ENCODE measurements at regions not wholly inside any gene's neighbourhood (a gene's known extent, or its start where the extent isn't known, plus 50 kb on each side); places are given as distances from the start of the nearest gene placed in this dataset.
A peak's percentile ranks its signal among the peaks of the same experiment; 100 is the strongest.
"Not testable (repeated sequence)": the region's sequence is repeated elsewhere in the genome, so short reads cannot be mapped to it uniquely, and the experiment has no call there.

DNA sequence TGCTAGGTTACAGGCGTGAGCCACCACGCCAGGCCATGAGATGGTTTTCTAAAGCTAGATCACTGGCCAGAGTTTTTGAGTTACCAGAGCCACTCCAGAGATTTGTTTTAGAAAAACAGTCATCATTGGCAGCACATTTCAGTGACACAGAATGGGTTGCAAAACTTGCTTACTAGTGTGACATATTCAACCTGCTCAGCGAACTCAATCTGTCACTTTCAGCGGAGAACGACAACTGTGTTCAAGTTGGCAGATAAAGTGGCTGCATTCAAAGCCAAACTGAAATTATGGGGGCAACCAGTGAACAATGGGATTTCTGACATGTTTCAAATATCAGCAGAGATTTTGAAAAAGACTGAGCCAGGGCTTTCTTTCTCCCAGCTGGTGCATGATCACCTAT lies 456.3 kb upstream of the ISX start:
- no peak overlapping the region for H3K4me3 ChIP-seq
- in situ Hi-C loops (cut with MboI; ENCODE audit: low pct_unique_long_range_greater_than_20kb in 2 of 9, low sequenced_read_pairs in 9 of 9, unreplicated experiment in 9 of 9), result loop anchor here in 1 of 9 experiments (25.0 kb wide), 1 partner anchor 103 kb away; no protein-coding TSS in a partner anchor
- no peak for ATAC-seq (replicated peaks in 6 of 8)
- no peak overlapping the region for H3K27ac ChIP-seq
- no peaks in the 10 kb centered on the region for H3K4me1 ChIP-seq (replicated peaks in 1 of 2)
- 50 to 97% (median 78%) methylated on average over 1 to 5 of the region's 5 CpGs; no CpG with 5 or more reads in 4 of the 10 experiments for WGBS, 10 experiments

DNA sequence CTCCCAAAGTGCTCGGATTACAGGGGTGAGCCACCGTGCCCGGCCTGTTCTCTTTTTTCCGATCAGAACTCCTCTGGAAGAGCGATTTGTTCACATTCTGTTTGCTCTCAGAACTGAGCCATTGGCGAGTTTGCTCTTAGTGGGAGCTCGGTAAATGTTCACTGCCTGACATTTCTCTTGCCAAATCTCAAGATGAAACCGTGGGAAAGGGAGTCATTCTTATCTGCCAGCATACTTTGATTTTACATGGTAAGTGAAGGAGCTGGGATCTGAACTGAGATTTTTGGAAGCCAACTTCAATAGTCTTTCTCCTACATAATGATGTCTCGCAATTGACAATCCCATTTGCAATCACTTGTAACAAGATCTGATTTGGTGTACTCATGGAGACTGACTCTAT lies 445.8 kb upstream of the ISX start:
- Histone ChIP-seq H3K4me3 (no peak overlapping the region), H3K27ac (no peak overlapping the region), H3K4me1 (replicated peaks in 1 of 2) (no peaks in the 10 kb centered on the region)
- in situ Hi-C loops (cut with MboI; ENCODE audit: low pct_unique_long_range_greater_than_20kb in 2 of 9, low sequenced_read_pairs in 9 of 9, unreplicated experiment in 9 of 9), result loop anchor here in 1 of 9 experiments (25.0 kb wide), 1 partner anchor 92 kb away; no protein-coding TSS in a partner anchor
- ATAC-seq (replicated peaks in 6 of 8), result no peak
- WGBS, 10 experiments, result 15 to 100% (median 90%) methylated on average over 1 to 8 of the region's 9 CpGs; no CpG with 5 or more reads in 2 of the 10 experiments

DNA sequence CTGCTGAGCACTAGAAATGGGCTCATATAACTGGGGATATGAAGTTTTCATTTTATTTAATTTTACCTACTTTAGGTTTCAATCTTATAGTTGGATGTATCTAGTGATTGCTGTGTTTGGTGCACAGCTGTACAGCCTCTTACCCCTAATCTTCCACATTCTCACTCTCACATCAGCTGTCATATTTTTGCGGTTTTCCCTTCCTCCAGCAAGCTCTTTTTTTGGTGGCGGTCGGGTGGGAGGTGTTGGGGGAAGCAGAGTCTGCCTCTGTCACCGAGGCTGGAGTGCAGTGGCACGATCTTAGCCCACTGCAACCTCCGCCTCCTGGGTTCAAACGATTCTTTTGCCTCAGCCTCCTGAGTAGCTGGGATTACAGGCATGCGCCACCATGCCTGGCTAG lies 445.1 kb upstream of the ISX start:
- 16 to 100% (median 81%) methylated on average over 1 to 7 of the region's 8 CpGs; no CpG with 5 or more reads in 6 of the 10 experiments for WGBS, 10 experiments
- Histone ChIP-seq H3K4me3 (no peak overlapping the region), H3K27ac (no peak overlapping the region), H3K4me1 (replicated peaks in 1 of 2) (no peaks in the 10 kb centered on the region)
- in situ Hi-C loops (cut with MboI; ENCODE audit: low pct_unique_long_range_greater_than_20kb in 2 of 9, low sequenced_read_pairs in 9 of 9, unreplicated experiment in 9 of 9), result loop anchor here in 1 of 9 experiments (25.0 kb wide), 1 partner anchor 91 kb away; no protein-coding TSS in a partner anchor
- no peak for ATAC-seq (replicated peaks in 6 of 8)

DNA sequence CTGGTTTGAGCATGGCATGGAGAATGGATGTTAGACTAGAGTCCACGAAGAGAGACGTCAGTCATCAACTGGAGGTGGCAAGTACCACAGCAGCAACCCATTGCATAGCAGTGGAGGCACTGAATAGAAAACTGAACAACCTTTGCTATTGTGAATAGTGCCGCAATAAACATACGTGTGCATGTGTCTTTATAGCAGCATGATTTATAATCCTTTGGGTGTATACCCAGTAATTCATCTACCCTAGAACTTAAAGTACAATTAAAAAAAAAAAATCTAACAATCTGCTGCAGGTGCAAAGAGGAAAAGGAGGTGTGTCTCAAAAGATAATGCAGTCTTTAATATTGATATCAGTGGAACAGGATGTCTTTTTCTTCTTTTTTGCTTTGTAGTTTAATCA lies 443.4 kb upstream of the ISX start:
- no peak overlapping the region for H3K27ac ChIP-seq
- no peaks in the 10 kb centered on the region for H3K4me1 ChIP-seq (replicated peaks in 1 of 2)
- 6 to 100% (median 71%) methylated on average over 2 to 4 of the region's 4 CpGs; no CpG with 5 or more reads in 2 of the 10 experiments for whole genome bisulfite sequencing, 10 experiments
- ATAC-seq (replicated peaks in 6 of 8), result no peak
- in situ Hi-C loops (cut with MboI; ENCODE audit: low pct_unique_long_range_greater_than_20kb in 2 of 9, low sequenced_read_pairs in 9 of 9, unreplicated experiment in 9 of 9), result loop anchor here in 1 of 9 experiments (25.0 kb wide), 1 partner anchor 90 kb away; no protein-coding TSS in a partner anchor
- H3K4me3 ChIP-seq, result no peak overlapping the region

DNA sequence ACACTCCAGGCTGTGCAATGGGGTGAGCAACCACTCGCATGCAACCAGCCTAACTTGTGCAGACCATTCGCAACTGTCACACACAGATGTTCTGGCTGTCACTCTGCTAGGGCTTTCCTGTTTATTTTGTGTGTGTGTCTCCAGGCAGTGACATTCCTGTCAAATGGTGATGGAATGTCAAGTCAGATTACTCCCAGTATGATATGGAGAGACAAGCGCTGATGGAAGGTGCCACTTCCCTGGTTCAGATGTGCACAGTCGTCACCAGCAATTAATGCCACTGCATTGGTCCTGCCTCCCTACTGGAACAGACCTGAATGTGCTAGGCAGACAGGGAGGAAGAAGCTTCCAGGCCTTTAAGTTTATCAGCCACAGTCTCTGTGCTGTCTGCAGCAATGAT lies 442.4 kb upstream of the ISX start:
- 0 to 100% (median 100%) methylated on average over 1 to 2 of the region's 4 CpGs; no CpG with 5 or more reads in 4 of the 10 experiments for WGBS, 10 experiments
- Histone ChIP-seq H3K4me1 (replicated peaks in 1 of 2) (no peaks in the 10 kb centered on the region), H3K4me3 (no peak overlapping the region), H3K27ac (no peak overlapping the region)
- ATAC-seq (replicated peaks in 6 of 8), result no peak
- in situ Hi-C loops (cut with MboI; ENCODE audit: low pct_unique_long_range_greater_than_20kb in 2 of 9, low sequenced_read_pairs in 9 of 9, unreplicated experiment in 9 of 9), result loop anchor here in 1 of 9 experiments (25.0 kb wide), 1 partner anchor 89 kb away; no protein-coding TSS in a partner anchor

DNA sequence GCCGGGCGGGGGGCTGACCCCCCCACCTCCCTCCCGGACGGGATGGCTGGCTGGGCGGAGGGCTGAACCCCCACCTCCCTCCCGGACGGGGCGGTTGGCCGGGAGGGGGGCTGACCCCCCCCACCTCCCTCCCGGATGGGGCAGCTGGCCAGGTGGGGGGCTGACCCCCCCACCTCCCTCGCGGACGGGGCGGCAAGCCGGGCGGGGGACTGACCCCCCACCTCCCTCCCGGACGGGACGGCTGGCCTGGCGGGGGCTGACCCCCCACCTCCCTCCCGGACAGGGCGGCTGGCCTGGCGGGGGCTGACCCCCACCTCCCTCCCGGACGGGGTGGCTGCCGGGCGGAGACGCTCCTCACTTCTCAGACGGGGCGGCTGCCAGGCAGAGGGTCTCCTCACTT lies 440.1 kb upstream of the ISX start:
- H3K4me3 ChIP-seq; in situ Hi-C loops (cut with MboI; ENCODE audit: low pct_unique_long_range_greater_than_20kb in 2 of 9, low sequenced_read_pairs in 9 of 9, unreplicated experiment in 9 of 9); H3K4me1 ChIP-seq (replicated peaks in 1 of 2); H3K27ac ChIP-seq; ATAC-seq (replicated peaks in 6 of 8): not testable (repeated sequence)
- no CpG with 5 or more reads among the region's 30 CpGs for WGBS, 10 experiments

DNA sequence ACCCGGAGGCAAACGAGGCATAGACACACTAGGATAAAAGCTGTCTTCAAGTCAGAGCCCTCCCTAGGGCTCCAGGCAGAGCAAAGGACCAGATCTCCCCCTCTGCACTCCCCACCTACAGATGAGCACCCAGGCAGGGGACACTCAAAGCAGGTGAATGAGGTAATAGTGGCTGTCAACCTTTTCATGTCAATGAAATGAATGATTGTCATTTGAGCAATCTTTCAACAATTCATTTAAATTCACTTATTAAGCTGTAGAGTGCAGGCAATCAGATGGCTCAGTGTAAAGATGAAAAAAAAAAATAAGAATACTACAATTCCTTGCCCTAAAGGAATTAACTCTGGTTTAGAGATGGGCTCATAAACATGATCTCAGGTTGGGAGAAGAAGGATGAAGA lies 427.8 kb upstream of the ISX start:
- no peak overlapping the region for H3K4me3 ChIP-seq
- 7 to 60% (median 40%) methylated on average over 1 to 2 of the region's 2 CpGs; no CpG with 5 or more reads in 5 of the 10 experiments for WGBS, 10 experiments
- H3K4me1 ChIP-seq (replicated peaks in 1 of 2), result no peaks in the 10 kb centered on the region
- in situ Hi-C loops (cut with MboI; ENCODE audit: low pct_unique_long_range_greater_than_20kb in 2 of 9, low sequenced_read_pairs in 9 of 9, unreplicated experiment in 9 of 9), result no loop called here
- H3K27ac ChIP-seq, result no peak overlapping the region
- ATAC-seq (replicated peaks in 6 of 8), result no peak

DNA sequence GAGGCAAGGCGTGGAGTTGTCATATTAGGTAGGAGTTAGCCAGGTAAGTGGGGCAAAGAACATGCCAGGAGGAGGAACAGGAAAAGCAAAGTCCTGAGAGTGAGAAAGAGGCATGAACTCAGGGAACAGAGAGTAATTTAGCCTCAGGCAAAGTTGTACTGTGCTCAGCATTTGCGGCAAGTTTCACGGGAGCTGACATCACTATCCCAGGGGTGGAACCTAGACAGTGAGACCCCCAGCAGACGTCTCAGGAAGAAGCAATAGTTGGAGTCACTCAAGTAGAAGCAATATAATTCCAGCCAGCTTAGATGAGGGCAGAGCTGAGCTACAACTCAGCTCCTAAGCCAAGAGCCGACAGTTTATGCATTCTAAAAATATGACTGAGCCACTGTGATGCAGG lies 426.0 kb upstream of the ISX start:
- WGBS, 10 experiments, result 0 to 100% (median 65%) methylated on average over 1 to 5 of the region's 5 CpGs
- Histone ChIP-seq H3K27ac (no peak overlapping the region), H3K4me3 (no peak overlapping the region), H3K4me1 (replicated peaks in 1 of 2) (no peaks in the 10 kb centered on the region)
- in situ Hi-C loops (cut with MboI; ENCODE audit: low pct_unique_long_range_greater_than_20kb in 2 of 9, low sequenced_read_pairs in 9 of 9, unreplicated experiment in 9 of 9), result no loop called here
- no peak for ATAC-seq (replicated peaks in 6 of 8)

DNA sequence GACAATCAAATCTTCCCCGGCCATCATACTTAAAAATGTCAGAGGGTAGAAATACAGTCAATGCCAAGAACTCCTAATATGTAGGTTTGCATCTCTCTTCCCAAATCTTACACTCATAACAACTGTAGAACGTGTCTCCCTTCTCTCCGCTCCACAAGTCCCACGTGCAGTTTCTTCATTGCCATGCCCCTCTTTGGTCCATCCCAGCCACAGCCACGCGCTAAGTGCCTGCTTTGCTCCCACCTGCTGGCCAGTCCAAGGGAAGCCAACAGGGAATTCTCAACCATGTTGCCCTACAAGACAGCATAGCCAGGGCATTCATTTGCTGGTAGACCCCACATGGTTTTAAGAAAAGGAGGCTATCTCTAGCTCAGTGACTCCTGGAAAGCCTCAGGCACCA lies 420.6 kb upstream of the ISX start:
- in situ Hi-C loops (cut with MboI; ENCODE audit: low pct_unique_long_range_greater_than_20kb in 2 of 9, low sequenced_read_pairs in 9 of 9, unreplicated experiment in 9 of 9), result no loop called here
- WGBS, 10 experiments, result 10 to 90% (median 77%) methylated on average over 1 to 6 of the region's 6 CpGs; no CpG with 5 or more reads in 3 of the 10 experiments
- Histone ChIP-seq H3K27ac (no peak overlapping the region), H3K4me1 (replicated peaks in 1 of 2) (no peaks in the 10 kb centered on the region), H3K4me3 (no peak overlapping the region)
- ATAC-seq (replicated peaks in 6 of 8), result no peak

DNA sequence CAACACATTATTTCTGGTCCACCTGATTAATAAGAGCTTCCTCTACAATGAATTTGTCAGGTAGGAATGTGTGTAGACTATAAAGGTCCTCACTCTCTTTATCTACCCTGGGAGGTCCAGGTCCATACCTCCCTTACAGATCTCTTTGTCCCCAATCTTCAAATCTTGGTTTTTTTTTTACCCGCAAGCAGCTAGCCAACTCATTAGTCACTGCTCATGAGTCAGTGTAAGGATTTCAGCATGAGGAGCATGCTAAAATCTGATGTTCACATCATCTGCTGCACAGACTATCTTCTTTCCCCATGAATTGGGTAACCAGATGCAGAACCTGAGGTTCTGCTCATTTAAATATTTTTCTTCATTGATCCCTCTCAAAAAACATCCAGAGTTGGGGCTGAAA lies 397.0 kb upstream of the ISX start:
- no peak overlapping the region for H3K27ac ChIP-seq
- no peak overlapping the region for H3K4me3 ChIP-seq
- peak in 2 of 8 experiments; percentile 24 to 70 for ATAC-seq (replicated peaks in 6 of 8)
- no peaks in the 10 kb centered on the region for H3K4me1 ChIP-seq (replicated peaks in 1 of 2)
- 0 to 100% (median 94%) methylated on average over 1 of the region's 1 CpG; no CpG with 5 or more reads in 4 of the 10 experiments for WGBS, 10 experiments
- in situ Hi-C loops (cut with MboI; ENCODE audit: low pct_unique_long_range_greater_than_20kb in 2 of 9, low sequenced_read_pairs in 9 of 9, unreplicated experiment in 9 of 9), result no loop called here

DNA sequence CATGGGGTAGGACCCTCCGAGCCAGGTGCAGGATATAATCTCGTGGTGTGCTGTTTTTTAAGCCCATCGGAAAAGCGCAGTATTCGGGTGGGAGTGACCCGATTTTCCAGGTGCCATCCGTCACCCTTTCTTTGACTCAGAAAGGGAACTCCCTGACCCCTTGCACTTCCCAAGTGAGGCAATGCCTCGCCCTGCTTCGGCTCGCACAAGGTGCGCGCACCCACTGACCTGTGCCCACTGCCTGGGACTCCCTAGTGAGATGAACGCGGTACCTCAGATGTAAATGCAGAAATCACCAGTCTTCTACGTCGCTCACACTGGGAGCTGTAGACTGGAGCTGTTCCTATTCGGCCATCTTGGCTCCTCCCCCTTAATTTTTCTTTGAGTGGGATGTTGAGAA lies 382.9 kb upstream of the ISX start:
- H3K27ac ChIP-seq; H3K4me3 ChIP-seq; H3K4me1 ChIP-seq (replicated peaks in 1 of 2); in situ Hi-C loops (cut with MboI; ENCODE audit: low pct_unique_long_range_greater_than_20kb in 2 of 9, low sequenced_read_pairs in 9 of 9, unreplicated experiment in 9 of 9); ATAC-seq (replicated peaks in 6 of 8): not testable (repeated sequence)
- 0 to 87% (median 20%) methylated on average over 1 to 5 of the region's 17 CpGs; no CpG with 5 or more reads in 3 of the 10 experiments for WGBS, 10 experiments

DNA sequence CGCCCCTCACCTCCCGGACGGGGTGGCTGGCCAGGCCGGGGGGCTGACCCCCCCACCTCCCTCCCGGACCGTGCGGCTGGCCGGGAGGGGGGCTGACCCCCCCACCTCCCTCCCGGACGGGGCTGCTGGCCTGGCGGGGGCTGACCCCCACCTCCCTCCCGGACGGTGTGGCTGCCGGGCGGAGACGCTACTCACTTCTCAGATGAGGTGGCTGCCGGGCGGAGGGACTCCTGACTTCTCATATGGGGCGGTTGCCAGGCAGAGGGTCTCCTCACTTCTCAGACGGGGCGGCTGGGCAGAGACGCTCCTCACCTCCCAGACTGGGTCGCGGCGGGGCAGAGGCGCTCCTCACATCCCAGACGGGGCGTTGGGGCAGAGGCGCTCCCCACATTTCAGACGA lies 381.7 kb upstream of the ISX start:
- H3K27ac ChIP-seq; ATAC-seq (replicated peaks in 6 of 8); H3K4me1 ChIP-seq (replicated peaks in 1 of 2); in situ Hi-C loops (cut with MboI; ENCODE audit: low pct_unique_long_range_greater_than_20kb in 2 of 9, low sequenced_read_pairs in 9 of 9, unreplicated experiment in 9 of 9); H3K4me3 ChIP-seq: not testable (repeated sequence)
- WGBS, 10 experiments, result no CpG with 5 or more reads among the region's 30 CpGs

DNA sequence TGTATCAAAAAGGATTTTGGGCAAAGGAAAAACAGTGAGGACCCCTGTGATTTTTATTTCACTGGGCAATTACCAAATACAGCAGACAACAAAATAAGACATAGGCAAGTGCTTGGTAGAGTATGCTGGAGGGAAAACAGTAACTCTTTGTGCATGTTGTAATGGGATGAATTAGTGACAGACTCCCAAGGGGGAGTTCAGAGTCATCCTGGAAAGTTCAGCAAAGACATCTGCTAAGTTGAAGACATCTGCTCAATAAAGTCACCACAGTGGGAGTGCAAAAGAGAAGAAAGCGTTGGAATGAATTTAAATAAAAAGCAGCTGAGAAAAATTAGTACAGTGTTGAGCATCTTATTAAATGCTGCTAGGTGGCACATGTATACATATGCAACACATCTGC lies 378.8 kb upstream of the ISX start:
- H3K4me1 ChIP-seq (replicated peaks in 1 of 2), result no peaks in the 10 kb centered on the region
- ATAC-seq (replicated peaks in 6 of 8), result no peak
- in situ Hi-C loops (cut with MboI; ENCODE audit: low pct_unique_long_range_greater_than_20kb in 2 of 9, low sequenced_read_pairs in 9 of 9, unreplicated experiment in 9 of 9), result no loop called here
- WGBS, 10 experiments, result 0 to 89% (median 9%) methylated on average over 1 of the region's 1 CpG; no CpG with 5 or more reads in 6 of the 10 experiments
- H3K4me3 ChIP-seq, result no peak overlapping the region
- no peak overlapping the region for H3K27ac ChIP-seq

DNA sequence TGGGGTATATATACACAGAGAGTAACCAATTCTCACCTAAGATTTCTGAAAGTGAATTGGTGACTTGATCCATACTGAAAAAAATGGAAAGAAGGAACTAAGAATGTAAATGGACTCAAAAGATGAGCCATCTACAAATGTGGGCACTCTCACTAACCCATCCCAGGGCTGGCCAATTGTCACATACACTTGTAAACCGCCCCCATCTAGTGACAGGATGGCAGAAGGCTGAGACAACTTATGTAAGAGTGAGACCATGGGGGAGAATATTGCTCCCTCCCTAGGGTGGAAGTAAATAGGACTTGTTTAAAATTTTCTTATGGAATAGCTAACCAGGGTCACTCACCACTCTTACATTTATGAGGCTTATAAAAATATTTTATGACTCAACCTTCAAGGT lies 377.1 kb upstream of the ISX start:
- in situ Hi-C loops (cut with MboI; ENCODE audit: low pct_unique_long_range_greater_than_20kb in 2 of 9, low sequenced_read_pairs in 9 of 9, unreplicated experiment in 9 of 9), result no loop called here
- H3K4me3 ChIP-seq, result no peak overlapping the region
- WGBS, 10 experiments, result 0 to 89% (median 17%) methylated on average over 1 of the region's 1 CpG; no CpG with 5 or more reads in 5 of the 10 experiments
- no peak overlapping the region for H3K27ac ChIP-seq
- no peak for ATAC-seq (replicated peaks in 6 of 8)
- no peaks in the 10 kb centered on the region for H3K4me1 ChIP-seq (replicated peaks in 1 of 2)
